ENCODE measurements at regions not wholly inside any gene's neighbourhood (a gene's known extent, or its start where the extent isn't known, plus 50 kb on each side); places are given as distances from the start of the nearest gene placed in this dataset.

DNA sequence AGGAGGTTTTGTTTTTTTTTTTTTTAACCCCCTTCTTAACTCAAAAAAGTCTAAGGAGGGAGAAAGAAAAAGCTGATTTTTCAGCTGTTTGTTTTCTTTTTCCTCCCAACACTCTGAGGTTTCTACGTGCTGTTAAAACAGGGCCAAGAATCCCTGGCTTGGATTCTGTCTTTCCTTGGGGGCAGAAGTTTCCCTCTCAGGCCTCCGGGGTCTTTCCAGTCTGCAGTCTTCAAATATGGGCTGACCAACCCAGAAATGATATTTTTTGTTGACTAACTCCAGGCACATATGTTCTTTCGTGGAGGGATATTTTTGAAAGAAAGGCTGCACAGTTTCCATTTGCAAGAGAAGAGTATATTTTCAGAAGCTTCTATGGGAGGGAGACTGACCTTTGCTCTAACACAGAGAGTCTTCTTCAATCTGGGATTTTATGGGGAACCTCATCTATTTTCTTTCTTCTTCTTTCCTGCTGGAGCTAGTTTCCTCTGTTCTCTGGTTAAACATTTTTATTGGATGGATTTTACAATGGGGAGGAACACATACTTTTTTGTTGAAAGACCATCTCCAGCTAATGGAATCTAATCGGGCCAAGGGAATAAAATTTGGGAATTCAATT is 93.3 kb upstream of the SPRED2 start:
- ChIA-PET POLR2A (interaction anchor here (0.5 to 0.8 kb wide), 3 partner anchors 13 to 104 kb away, joined by 3 read pairs; no protein-coding TSS in a partner anchor), CTCF (interaction anchor here (0.5 to 1.2 kb wide), 2 partner anchors 64 to 94 kb away, joined by 3 to 4 read pairs; no protein-coding TSS in a partner anchor)
- peaks cover 6% of the 10 kb centered on the region for H3K4me1 Mint-ChIP-seq (ENCODE audit: insufficient read depth, unreplicated experiment)
- peaks cover 11% of the 10 kb centered on the region for H3K27me3 Mint-ChIP-seq (ENCODE audit: insufficient read depth, unreplicated experiment)
- no peak for DNase-seq (ENCODE audit: unreplicated experiment)
- no peak overlapping the region for H3K4me3 Mint-ChIP-seq (ENCODE audit: unreplicated experiment)
- H3K9me3 Mint-ChIP-seq (ENCODE audit: unreplicated experiment) = peaks cover 9% of the 10 kb centered on the region
- BruUV-seq (replicated peaks) = no TSS peak
- TF ChIP-seq, protein P1, sequence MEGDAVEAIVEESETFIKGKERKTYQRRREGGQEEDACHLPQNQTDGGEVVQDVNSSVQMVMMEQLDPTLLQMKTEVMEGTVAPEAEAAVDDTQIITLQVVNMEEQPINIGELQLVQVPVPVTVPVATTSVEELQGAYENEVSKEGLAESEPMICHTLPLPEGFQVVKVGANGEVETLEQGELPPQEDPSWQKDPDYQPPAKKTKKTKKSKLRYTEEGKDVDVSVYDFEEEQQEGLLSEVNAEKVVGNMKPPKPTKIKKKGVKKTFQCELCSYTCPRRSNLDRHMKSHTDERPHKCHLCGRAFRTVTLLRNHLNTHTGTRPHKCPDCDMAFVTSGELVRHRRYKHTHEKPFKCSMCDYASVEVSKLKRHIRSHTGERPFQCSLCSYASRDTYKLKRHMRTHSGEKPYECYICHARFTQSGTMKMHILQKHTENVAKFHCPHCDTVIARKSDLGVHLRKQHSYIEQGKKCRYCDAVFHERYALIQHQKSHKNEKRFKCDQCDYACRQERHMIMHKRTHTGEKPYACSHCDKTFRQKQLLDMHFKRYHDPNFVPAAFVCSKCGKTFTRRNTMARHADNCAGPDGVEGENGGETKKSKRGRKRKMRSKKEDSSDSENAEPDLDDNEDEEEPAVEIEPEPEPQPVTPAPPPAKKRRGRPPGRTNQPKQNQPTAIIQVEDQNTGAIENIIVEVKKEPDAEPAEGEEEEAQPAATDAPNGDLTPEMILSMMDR (IDR thresholded peaks at IDR 0.05; ENCODE audit: unreplicated experiment) = no peak
- H3K27ac Mint-ChIP-seq (ENCODE audit: low read depth, unreplicated experiment) = no peak overlapping the region
- intact Hi-C loops (cut with micrococcal nuclease) = no loop called here
- no peaks in the 10 kb centered on the region for H3K36me3 Mint-ChIP-seq (ENCODE audit: insufficient read depth, unreplicated experiment)

DNA sequence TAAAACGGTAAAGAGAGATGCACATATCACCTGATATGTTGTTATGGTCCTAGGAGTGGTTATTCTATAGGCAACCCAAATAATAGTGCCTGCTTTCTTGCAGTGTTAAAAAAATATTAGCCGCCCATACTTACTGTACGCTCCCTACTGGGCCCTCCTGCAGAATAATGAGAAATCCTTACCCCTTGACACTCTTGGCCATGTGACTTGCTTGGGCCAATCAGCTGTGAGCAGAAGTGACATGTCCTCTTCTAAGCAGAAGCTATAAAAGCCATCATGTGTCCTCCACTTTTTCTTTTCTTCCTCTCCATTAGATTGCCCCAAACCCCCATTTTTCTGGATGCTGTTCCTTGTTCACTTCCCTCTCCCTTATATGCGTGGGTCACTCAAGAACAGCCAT is 90.5 kb upstream of the SPRED2 start:
- H3K36me3 Mint-ChIP-seq (ENCODE audit: insufficient read depth, unreplicated experiment) = no peaks in the 10 kb centered on the region
- BruUV-seq (replicated peaks) = no TSS peak
- H3K4me1 Mint-ChIP-seq (ENCODE audit: insufficient read depth, unreplicated experiment) = no peaks in the 10 kb centered on the region
- POLR2A ChIA-PET = interaction anchor here (1.5 kb wide), 1 partner anchor 44 kb away, joined by 3 read pairs; no protein-coding TSS in a partner anchor
- TF ChIP-seq, protein P1 (IDR thresholded peaks at IDR 0.05; ENCODE audit: unreplicated experiment) = no peak
- no peak overlapping the region for H3K27ac Mint-ChIP-seq (ENCODE audit: low read depth, unreplicated experiment)
- peaks cover 9% of the 10 kb centered on the region for H3K9me3 Mint-ChIP-seq (ENCODE audit: unreplicated experiment)
- H3K4me3 Mint-ChIP-seq (ENCODE audit: unreplicated experiment) = no peak overlapping the region
- intact Hi-C loops (cut with micrococcal nuclease) = no loop called here
- peaks cover 11% of the 10 kb centered on the region for H3K27me3 Mint-ChIP-seq (ENCODE audit: insufficient read depth, unreplicated experiment)
- no peak for DNase-seq (ENCODE audit: unreplicated experiment)
- CTCF ChIA-PET = no interaction called here

DNA sequence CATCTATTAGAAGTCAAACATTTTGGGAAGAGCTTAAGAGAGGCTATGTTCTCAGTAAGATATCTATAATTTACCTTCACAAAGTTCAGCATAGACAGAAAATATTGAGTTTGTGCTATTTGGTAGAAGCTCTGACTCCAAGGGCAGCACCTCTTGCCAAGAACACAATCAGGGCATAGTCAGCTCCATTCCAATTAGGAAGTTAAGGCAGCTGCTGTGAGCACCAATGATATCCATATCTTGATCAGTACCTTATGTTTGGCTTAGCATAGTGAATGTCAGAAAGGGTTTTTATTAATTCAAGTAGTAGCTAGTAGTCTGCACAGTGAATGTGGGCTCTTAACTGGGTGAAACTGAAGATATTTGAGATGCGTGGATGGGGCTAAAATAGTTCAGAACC is 86.4 kb upstream of the SPRED2 start:
- TF ChIP-seq, protein P1 (IDR thresholded peaks at IDR 0.05; ENCODE audit: unreplicated experiment) = no peak
- H3K36me3 Mint-ChIP-seq (ENCODE audit: insufficient read depth, unreplicated experiment) = no peaks in the 10 kb centered on the region
- H3K9me3 Mint-ChIP-seq (ENCODE audit: unreplicated experiment) = no peaks in the 10 kb centered on the region
- no peaks in the 10 kb centered on the region for H3K4me1 Mint-ChIP-seq (ENCODE audit: insufficient read depth, unreplicated experiment)
- ChIA-PET CTCF (interaction anchor here (0.5 kb wide), 1 partner anchor 261 kb away, joined by 3 read pairs; no protein-coding TSS in a partner anchor), POLR2A (no interaction called here)
- no peak overlapping the region for H3K4me3 Mint-ChIP-seq (ENCODE audit: unreplicated experiment)
- no peak overlapping the region for H3K27ac Mint-ChIP-seq (ENCODE audit: low read depth, unreplicated experiment)
- intact Hi-C loops (cut with micrococcal nuclease) = no loop called here
- no peaks in the 10 kb centered on the region for H3K27me3 Mint-ChIP-seq (ENCODE audit: insufficient read depth, unreplicated experiment)
- BruUV-seq (replicated peaks) = no TSS peak
- DNase-seq (ENCODE audit: unreplicated experiment) = no peak

DNA sequence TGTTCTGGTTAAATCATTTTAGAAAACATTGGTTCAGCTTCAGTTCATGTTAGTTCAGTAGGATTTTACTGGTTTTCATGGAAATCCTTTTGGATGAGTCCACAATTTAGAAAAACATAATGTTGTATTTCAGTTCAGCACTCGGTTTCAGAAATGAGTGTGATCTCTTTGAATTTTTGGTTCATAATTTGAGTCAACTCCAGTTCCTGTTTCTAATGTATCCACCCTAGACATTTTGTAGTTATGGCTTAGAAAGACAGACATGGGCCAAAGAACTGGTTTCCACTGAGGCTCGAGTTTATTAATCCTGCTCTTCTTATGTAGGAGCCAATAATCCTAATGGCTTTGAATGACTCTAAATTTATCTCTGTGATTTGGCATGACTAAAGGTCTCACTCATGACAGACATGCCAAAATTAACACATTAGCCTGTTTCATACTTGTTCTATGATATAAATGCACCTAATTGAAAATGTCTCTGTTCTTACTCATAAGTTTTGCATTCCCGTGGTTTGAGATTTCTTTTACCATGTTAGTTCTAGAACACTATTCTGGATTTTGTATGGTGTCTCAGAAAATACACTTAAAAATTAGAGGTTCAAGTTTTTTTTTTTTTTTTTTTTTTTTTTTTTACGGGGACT is 82.3 kb upstream of the SPRED2 start:
- POLR2A ChIA-PET = no interaction called here
- Mint-ChIP-seq H3K27me3 (ENCODE audit: insufficient read depth, unreplicated experiment) (no peaks in the 10 kb centered on the region), H3K9me3 (ENCODE audit: unreplicated experiment) (no peaks in the 10 kb centered on the region), H3K36me3 (ENCODE audit: insufficient read depth, unreplicated experiment) (no peaks in the 10 kb centered on the region), H3K4me1 (ENCODE audit: insufficient read depth, unreplicated experiment) (no peaks in the 10 kb centered on the region), H3K4me3 (ENCODE audit: unreplicated experiment) (no peak overlapping the region), H3K27ac (ENCODE audit: low read depth, unreplicated experiment) (no peak overlapping the region)
- BruUV-seq (replicated peaks) = no TSS peak
- TF ChIP-seq, protein P1 (IDR thresholded peaks at IDR 0.05; ENCODE audit: unreplicated experiment) = no peak
- CTCF ChIA-PET = no interaction called here
- intact Hi-C loops (cut with micrococcal nuclease) = no loop called here
- DNase-seq (ENCODE audit: unreplicated experiment) = no peak

Data from MCF 10A (cell line).